ENCODE measurements at regions not wholly inside any gene's neighbourhood (a gene's known extent, or its start where the extent isn't known, plus 50 kb on each side); places are given as distances from the start of the nearest gene placed in this dataset.
A peak's percentile ranks its signal among the peaks of the same experiment; 100 is the strongest.

GRCh38 chr3:34075975-34076374 is 277.5 kb downstream of the PDCD6IP start (continued):
- no peak for TF ChIP-seq KAT2A (conservative IDR thresholded peaks at IDR 0.05; ENCODE audit: control insufficient read depth, low read depth, low read length)
- no peak for TF ChIP-seq CHD2 (IDR thresholded peaks at IDR 0.05; ENCODE audit: borderline replicate concordance, low read depth, low read length)

- POLR2A ChIA-PET, result no interaction called here
- intact Hi-C loops (cut with micrococcal nuclease; ENCODE audit: unreplicated experiment) (no loop called here), in situ Hi-C loops (cut with MboI) (no loop called here)
- no peak overlapping the region for H3K9ac ChIP-seq (ENCODE audit: control insufficient read depth, insufficient read depth, low read length)
- ATAC-seq, result peak; percentile 92
- 0 out of 2 replicates have a peak overlapping the region, but pooled peaks have one; percentile 17 for H2AFZ ChIP-seq (ENCODE audit: control insufficient read depth, low read depth, low read length)
- H3K4me1 ChIP-seq (ENCODE audit: control insufficient read depth, insufficient read depth, low read length), result peaks cover 29% of the 10 kb centered on the region
- H4K20me1 ChIP-seq (ENCODE audit: control insufficient read depth, insufficient read depth), result no peaks in the 10 kb centered on the region
- no peak overlapping the region for H3K4me3 ChIP-seq
- 11% methylated on average over 13 of the region's 13 CpGs for WGBS (ENCODE audit: insufficient coverage, insufficient replicate concordance, low lambda C conversion rate, missing lambda C conversion rate)
- H3K9me3 ChIP-seq (replicated peaks; ENCODE audit: control insufficient read depth, insufficient read depth, low read length), result no peaks in the 10 kb centered on the region
- H3K27ac ChIP-seq (ENCODE audit: control insufficient read depth, insufficient read depth), result no peak overlapping the region
- no peaks in the 10 kb centered on the region for H3K36me3 ChIP-seq (ENCODE audit: control insufficient read depth in 2 of 2, insufficient read depth in 2 of 2, low read length in 1 of 2)
- no peaks in the 10 kb centered on the region for H3K79me2 ChIP-seq (ENCODE audit: control insufficient read depth, insufficient read depth, low read length)
- TF ChIP-seq ZNF592 (IDR thresholded peaks at IDR 0.05), result no peak
- no peak for TF ChIP-seq MTA3 (IDR thresholded peaks at IDR 0.05; ENCODE audit: borderline replicate concordance, low read length)
- TF ChIP-seq NFIC (IDR thresholded peaks at IDR 0.05; ENCODE audit: low read depth, low read length), result peak; percentile 26; the same call in 1 of the 2 replicates
- TF ChIP-seq PAX5 (IDR thresholded peaks at IDR 0.05; ENCODE audit: borderline replicate concordance, low read depth, low read length), result peak; percentile 72; the same call in 1 of the 2 replicates
- no peak for TF ChIP-seq FOXM1 (IDR thresholded peaks at IDR 0.05; ENCODE audit: low read depth, low read length)
- no peak for TF ChIP-seq ZBTB11 (CRISPR knock-in tag; IDR thresholded peaks at IDR 0.05)
- TF ChIP-seq JUNB (IDR thresholded peaks at IDR 0.05), result peak; percentile 8; the same call in 1 of the 2 replicates
- TF ChIP-seq BHLHE40 (IDR thresholded peaks at IDR 0.05; ENCODE audit: borderline replicate concordance in 1 of 2, low read depth in 2 of 2, low read length in 1 of 2), result peak in 1 of 2 experiments; percentile 14; a peak in 1 of 4 replicates
- FAIRE-seq, result peak; percentile 94
- H3K4me2 ChIP-seq (ENCODE audit: control insufficient read depth, insufficient read depth), result peak overlapping the region; percentile 87; the same call in 1 of the 2 replicates
- DNase-seq (ENCODE audit: low read depth, low spot score), result peak; percentile 71
- BruUV-seq (replicated peaks), result no TSS peak
- CTCF ChIA-PET, result no interaction called here
- SMC1A ChIA-PET (ENCODE audit: uncharacterized antibody, unreplicated experiment), result interaction anchor here (1.1 kb wide), 1 partner anchor 8 kb away, joined by 3 read pairs; no protein-coding TSS in a partner anchor
- H3K27me3 ChIP-seq (replicated peaks in 1 of 2; ENCODE audit: control insufficient read depth in 2 of 2, insufficient read depth in 2 of 2, low read length in 1 of 2), result no peaks in the 10 kb centered on the region
- RAD21 ChIA-PET (ENCODE audit: unreplicated experiment), result no interaction called here
Measured at GRCh38 chr3:34077417-34078195, 279.2 kb downstream of the PDCD6IP start.
